Neuronal stem cell (in vitro differentiated cells): ENCODE measurements at regions not wholly inside any gene's neighbourhood (a gene's known extent, or its start where the extent isn't known, plus 50 kb on each side); places are given as distances from the start of the nearest gene placed in this dataset.

Experiments
- DNase-seq: peaks from one replicate; pipeline ENCODE4 v3.0.0-alpha.2; 2013; ENCODE audit warnings: low spot score
- H2AFZ ChIP-seq: one replicate; pipeline ENCODE4 v1.6.1; 2013; ENCODE audit warnings: mild to moderate bottlenecking, low read length, inconsistent platforms
- H2AK5ac ChIP-seq: 2 replicates; pipeline ENCODE4 v1.6.1; 2013; ENCODE audit warnings: low read depth, mild to moderate bottlenecking, inconsistent platforms, low read length, moderate library complexity, mixed read lengths
- H2BK120ac ChIP-seq: 2 replicates; pipeline ENCODE4 v1.6.1; 2013; ENCODE audit warnings: low read depth, mild to moderate bottlenecking, inconsistent platforms, low read length, moderate library complexity, mixed read lengths
- H2BK12ac ChIP-seq: one replicate; pipeline ENCODE4 v1.6.1; 2013; ENCODE audit warnings: low read length, inconsistent platforms
- H2BK15ac ChIP-seq: 2 replicates; pipeline ENCODE4 v1.6.1; 2013; ENCODE audit warnings: mild to moderate bottlenecking, low read length, inconsistent platforms, mixed read lengths
- H2BK5ac ChIP-seq: one replicate; pipeline ENCODE4 v1.6.1; 2013; ENCODE audit warnings: inconsistent platforms, mild to moderate bottlenecking, low read length, moderate library complexity
- H3K14ac ChIP-seq: one replicate; pipeline ENCODE4 v1.6.1; 2013; ENCODE audit warnings: low read length, inconsistent platforms
- H3K18ac ChIP-seq: 2 replicates; pipeline ENCODE4 v1.6.1; 2013; ENCODE audit warnings: low read length, inconsistent platforms
- H3K23ac ChIP-seq: 2 replicates; pipeline ENCODE4 v1.6.1; 2013; ENCODE audit warnings: low read depth, mild to moderate bottlenecking, mixed read lengths, low read length, inconsistent platforms; ENCODE audit not compliant: poor library complexity
- H3K27ac ChIP-seq: replicated peaks from 3 replicates; pipeline ENCODE4 v1.5.1; 2013; ENCODE audit warnings: low read length, inconsistent platforms
- H3K27me3 ChIP-seq, 3 experiments: 2 replicates each; pipeline ENCODE4 v1.6.1; 2013; ENCODE audit warnings: low read length in 3 of 3, mild to moderate bottlenecking in 2 of 3, inconsistent platforms in 1 of 3, low read depth in 1 of 3, mixed read lengths in 1 of 3, moderate library complexity in 1 of 3; ENCODE audit not compliant: control insufficient read depth in 3 of 3, insufficient read depth in 3 of 3
- H3K36me3 ChIP-seq, 2 donors: replicated peaks in 1 of 2; 2 replicates each; pipeline ENCODE4 v1.6.1; 2013; ENCODE audit warnings: low read length in 2 of 2; ENCODE audit not compliant: control insufficient read depth in 2 of 2, insufficient read depth in 2 of 2
- H3K4ac ChIP-seq: 2 replicates; pipeline ENCODE4 v1.6.1; 2013; ENCODE audit warnings: inconsistent platforms, mild to moderate bottlenecking, low read length, moderate library complexity
- H3K4me1 ChIP-seq, 2 donors: 1 replicate in 1 of 2; 2 replicates in 1 of 2; pipeline ENCODE4 v1.6.1; 2013; ENCODE audit warnings: low read length in 2 of 2, low read depth in 1 of 2; ENCODE audit not compliant: control insufficient read depth in 2 of 2, insufficient read depth in 1 of 2
- H3K4me2 ChIP-seq: one replicate; pipeline ENCODE4 v1.6.1; 2013; ENCODE audit warnings: mild to moderate bottlenecking, low read length, inconsistent platforms; ENCODE audit not compliant: insufficient read depth, poor library complexity, severe bottlenecking
- H3K4me3 ChIP-seq, 2 donors: 2 replicates each; pipeline ENCODE4 v1.5.1; 2013; ENCODE audit warnings: low read length in 2 of 2, mild to moderate bottlenecking in 2 of 2, inconsistent platforms in 1 of 2, moderate library complexity in 1 of 2
- H3K79me1 ChIP-seq: one replicate; pipeline ENCODE4 v1.6.1; 2013; ENCODE audit warnings: low read depth, mild to moderate bottlenecking, inconsistent platforms, low read length, moderate library complexity
- H3K9ac ChIP-seq: one replicate; pipeline ENCODE4 v1.6.1; 2013; ENCODE audit warnings: mild to moderate bottlenecking, low read depth, low read length, inconsistent platforms; ENCODE audit not compliant: poor library complexity
- H3K9me3 ChIP-seq, 2 donors: replicated peaks in 1 of 2; 2 replicates each; pipeline versions ENCODE3 to v1.6.1; 2013; ENCODE audit warnings: low read length in 2 of 2, mild to moderate bottlenecking in 2 of 2, inconsistent platforms in 1 of 2, low read depth in 1 of 2, mixed read lengths in 1 of 2, moderate library complexity in 1 of 2; ENCODE audit not compliant: control insufficient read depth in 2 of 2, insufficient read depth in 1 of 2
- H4K8ac ChIP-seq: one replicate; pipeline ENCODE4 v1.6.1; 2013; ENCODE audit warnings: low read depth, mild to moderate bottlenecking, inconsistent platforms, low read length, moderate library complexity
- H4K91ac ChIP-seq: one replicate; pipeline ENCODE4 v1.6.1; 2013; ENCODE audit warnings: low read length, low read depth, mild to moderate bottlenecking, inconsistent platforms; ENCODE audit not compliant: poor library complexity
- WGBS, 2 donors: extraction: QIAGEN DNeasy Blood & Tissue Kit; methylation state at CpG; one replicate each; pipeline ENCODE4 v1.1.7; 2013; ENCODE audit warnings: missing lambda C conversion rate in 2 of 2, mixed read lengths in 1 of 2; ENCODE audit not compliant: insufficient read length in 2 of 2, insufficient replicate concordance in 1 of 2; ENCODE audit errors: extremely low coverage in 2 of 2; 5-methylcytosine and 5-hydroxymethylcytosine counted together

GRCh38 chr13:90740099-90740498 is 607.4 kb upstream of the MIR17HG start:
- Histone ChIP-seq H4K8ac (no peak overlapping the region), H4K91ac (no peak overlapping the region), H2AFZ (no peak overlapping the region), H2BK15ac (no peak overlapping the region), H2BK120ac (no peak overlapping the region), H3K4ac (no peak overlapping the region), H3K9me3 (no peaks in the 10 kb centered on the region), H3K4me1 (no peaks in the 10 kb centered on the region), H3K23ac (no peak overlapping the region), H3K79me1 (no peaks in the 10 kb centered on the region), H2BK12ac (no peak overlapping the region), H3K36me3 (no peaks in the 10 kb centered on the region), H3K18ac (no peak overlapping the region), H3K14ac (no peak overlapping the region), H2BK5ac (no peak overlapping the region), H3K27me3 (no peaks in the 10 kb centered on the region), H3K27ac (no peak overlapping the region), H3K4me3 (no peak overlapping the region), H3K9ac (no peak overlapping the region), H3K4me2 (no peak overlapping the region), H2AK5ac (no peak overlapping the region)
- no CpG with 5 or more reads among the region's 2 CpGs for WGBS, 2 donors
- no peak for DNase-seq

DNA sequence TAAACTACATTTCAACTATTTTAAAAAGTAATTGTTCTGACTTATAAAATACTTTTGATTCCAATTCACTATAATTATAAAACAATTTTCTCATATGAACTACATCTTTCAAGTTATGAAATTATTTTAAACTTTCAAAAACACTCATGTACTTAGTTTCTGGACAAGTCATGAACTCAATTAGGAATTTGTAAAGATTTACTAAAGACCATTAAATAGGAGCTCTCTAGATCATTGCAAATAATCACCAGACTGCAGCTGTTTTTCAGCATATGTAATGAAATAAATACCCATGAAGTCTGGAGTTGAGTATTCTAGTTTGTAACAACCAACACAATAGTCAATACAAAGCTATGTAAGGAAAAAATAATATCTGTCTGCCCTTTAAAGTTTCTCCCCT is 605.1 kb upstream of the MIR17HG start:
- no peak overlapping the region for H3K4me2 ChIP-seq
- no peak overlapping the region for H2AK5ac ChIP-seq
- H4K8ac ChIP-seq, result no peak overlapping the region

DNA sequence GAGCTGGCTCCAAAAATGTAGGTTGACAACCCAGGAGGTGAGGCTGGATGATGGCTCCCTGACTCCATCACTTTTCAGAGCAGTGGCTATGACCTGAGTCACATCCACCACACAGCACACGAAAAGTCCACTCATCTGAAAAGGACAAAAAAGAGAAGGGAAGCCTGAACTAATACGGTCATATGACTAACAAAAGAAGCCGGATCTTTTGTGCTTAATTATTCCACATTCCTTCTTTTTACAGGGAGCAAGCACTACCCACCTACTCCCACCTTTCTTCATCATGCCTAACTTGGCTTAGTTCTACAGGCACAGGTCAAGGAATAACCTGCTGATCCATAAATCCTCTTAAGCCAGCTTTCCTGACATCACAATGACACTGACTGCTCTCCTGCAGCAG is 601.3 kb upstream of the MIR17HG start:
- peak overlapping the region; percentile 37 for H2AFZ ChIP-seq
- H2BK12ac ChIP-seq, result no peak overlapping the region
- no peak overlapping the region for H4K91ac ChIP-seq
- no peaks in the 10 kb centered on the region for H3K79me1 ChIP-seq
- no peaks in the 10 kb centered on the region for H3K36me3 ChIP-seq
- no CpG with 5 or more reads among the region's 3 CpGs for WGBS, 2 donors
- H3K4me2 ChIP-seq, result no peak overlapping the region
- H3K18ac ChIP-seq, result no peak overlapping the region
- no peak overlapping the region for H2AK5ac ChIP-seq
- no peak for DNase-seq
- H3K27me3 ChIP-seq, result no peaks in the 10 kb centered on the region
- no peak overlapping the region for H2BK5ac ChIP-seq
- H4K8ac ChIP-seq, result no peak overlapping the region
- H3K23ac ChIP-seq, result no peak overlapping the region
- H3K9ac ChIP-seq, result no peak overlapping the region
- no peak overlapping the region for H2BK15ac ChIP-seq
- no peak overlapping the region for H3K4ac ChIP-seq
- peaks cover 2 to 4% of the 10 kb centered on the region in 2 donors for H3K4me1 ChIP-seq
- no peak overlapping the region for H2BK120ac ChIP-seq
- peaks cover 0 to 2% of the 10 kb centered on the region in 2 donors for H3K9me3 ChIP-seq
- H3K14ac ChIP-seq, result no peak overlapping the region
- H3K4me3 ChIP-seq, result no peak overlapping the region
- H3K27ac ChIP-seq, result no peak overlapping the region

More for the DNA sequence above, 605.1 kb upstream of the MIR17HG start:
- no peak overlapping the region for H3K4ac ChIP-seq
- no peak overlapping the region for H2BK12ac ChIP-seq
- no peaks in the 10 kb centered on the region for H3K36me3 ChIP-seq
- no peaks in the 10 kb centered on the region for H3K27me3 ChIP-seq
- no peak overlapping the region for H2BK120ac ChIP-seq
- H2AFZ ChIP-seq, result no peak overlapping the region
- DNase-seq, result no peak
- no peak overlapping the region for H2BK5ac ChIP-seq
- no peak overlapping the region for H3K4me3 ChIP-seq
- H3K9me3 ChIP-seq, result no peaks in the 10 kb centered on the region
- H4K91ac ChIP-seq, result no peak overlapping the region
- no peak overlapping the region for H3K23ac ChIP-seq
- H3K4me1 ChIP-seq, result peaks cover 2 to 4% of the 10 kb centered on the region in 2 donors
- H3K14ac ChIP-seq, result no peak overlapping the region
- H3K18ac ChIP-seq, result no peak overlapping the region
- H3K79me1 ChIP-seq, result no peaks in the 10 kb centered on the region
- no peak overlapping the region for H3K27ac ChIP-seq
- H3K9ac ChIP-seq, result no peak overlapping the region
- no peak overlapping the region for H2BK15ac ChIP-seq

DNA sequence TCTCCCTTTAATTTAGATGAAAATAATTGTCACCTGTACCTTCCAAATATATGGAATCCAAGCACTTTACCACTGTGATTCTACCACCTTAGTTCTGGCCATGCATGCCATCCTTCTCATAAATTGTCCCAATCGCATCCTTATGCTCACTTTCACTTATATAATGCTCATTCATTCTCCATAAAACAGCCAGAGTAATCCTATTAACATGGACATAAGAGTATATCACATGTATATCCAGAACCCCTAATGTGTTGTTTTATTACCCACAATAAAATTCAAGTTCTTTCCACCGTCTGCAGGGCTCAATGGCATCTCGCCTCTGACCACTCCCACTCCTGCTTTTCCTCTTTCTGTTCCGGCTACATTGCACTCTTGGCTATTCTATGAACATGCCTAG is 597.5 kb upstream of the MIR17HG start:
- Histone ChIP-seq H2BK15ac (no peak overlapping the region), H2BK5ac (no peak overlapping the region), H4K8ac (no peak overlapping the region), H3K23ac (no peak overlapping the region), H2AFZ (no peak overlapping the region), H3K14ac (no peak overlapping the region), H2BK120ac (no peak overlapping the region), H3K4ac (no peak overlapping the region), H3K36me3 (no peaks in the 10 kb centered on the region), H2BK12ac (no peak overlapping the region), H3K4me1 (peaks cover 2 to 4% of the 10 kb centered on the region in 2 donors), H4K91ac (no peak overlapping the region), H2AK5ac (no peak overlapping the region), H3K79me1 (no peaks in the 10 kb centered on the region), H3K27me3 (no peaks in the 10 kb centered on the region), H3K18ac (no peak overlapping the region), H3K4me2 (no peak overlapping the region), H3K9ac (no peak overlapping the region), H3K9me3 (peaks cover 0 to 2% of the 10 kb centered on the region in 2 donors), H3K27ac (no peak overlapping the region), H3K4me3 (no peak overlapping the region)
- no peak for DNase-seq
- WGBS, 2 donors, result no CpG with 5 or more reads among the region's 4 CpGs
